Prostate gland (tissue), 2 donors: ENCODE measurements at regions not wholly inside any gene's neighbourhood (a gene's known extent, or its start where the extent isn't known, plus 50 kb on each side); places are given as distances from the start of the nearest gene placed in this dataset.

Experiments
- DNase-seq: peaks from one replicate; pipeline ENCODE4 v3.0.0-alpha.2; 2019; ENCODE audit warnings: low spot score
- H3K27ac ChIP-seq, 2 donors: fragments of 200-600 bp; sonication (generic); 2 replicates each; pipeline ENCODE4 v1.5.1; 2017 to 2019
- H3K27me3 ChIP-seq: fragments of 200-600 bp; sonication (generic); replicated peaks from 2 replicates; pipeline ENCODE4 v1.5.1; 2019; ENCODE audit not compliant: insufficient read depth
- H3K36me3 ChIP-seq, 2 donors: fragments of 200-600 bp; sonication (generic); 1 replicate in 1 of 2; 2 replicates in 1 of 2; pipeline versions ENCODE4 v1.5.1 to v1.8.1; 2017 to 2019
- H3K4me1 ChIP-seq: fragments of 200-600 bp; sonication (generic); replicated peaks from 2 replicates; pipeline ENCODE4 v1.5.1; 2019
- H3K4me3 ChIP-seq, 2 donors: fragments of 200-600 bp; sonication (generic); 2 replicates each; pipeline ENCODE4 v1.5.1; 2017 to 2019
- H3K9me3 ChIP-seq: fragments of 200-600 bp; sonication (generic); 2 replicates; pipeline ENCODE4 v1.5.1; 2017
- CTCF ChIP-seq, 4 experiments: fragments of 200-600 bp in 2 of 4; fragments of 450-650 bp in 2 of 4; sonication (generic) in 2 of 4; IDR thresholded peaks; 1 replicate in 3 of 4; 2 replicates in 1 of 4; pipeline ENCODE4 v1.5.1; 2016 to 2019; ENCODE audit warnings: antibody characterized with exemption in 4 of 4, mild to moderate bottlenecking in 2 of 4, moderate library complexity in 2 of 4
- POLR2A ChIP-seq: fragments of 450-650 bp; IDR thresholded peaks from one replicate; pipeline ENCODE4 v1.6.1; 2016; ENCODE audit warnings: antibody characterized with exemption, mild to moderate bottlenecking
- POLR2AphosphoS5 ChIP-seq: sonication (generic); formaldehyde crosslinking; IDR thresholded peaks from one replicate; pipeline ENCODE4 v1.6.1; 2017; ENCODE audit warnings: antibody characterized with exemption
- WGBS: methylation state at CpG from one replicate; pipeline ENCODE4 v1.1.5; 2018; 5-methylcytosine and 5-hydroxymethylcytosine counted together
- intact Hi-C: fragments of 100-400 bp; cut with DNase I; formaldehyde crosslinking; loops from one replicate; pipeline ENCODE4 v1.14.2; 2022

GRCh38 chr18:44171301-44171700 lies 509.4 kb upstream of the SETBP1 start:
- TF ChIP-seq CTCF (IDR thresholded peaks at IDR 0.05) (no peak), POLR2AphosphoS5 (no peak), POLR2A (no peak)
- WGBS: 85% methylated on average over 5 of the region's 5 CpGs
- no peaks in the 10 kb centered on the region for H3K4me1 ChIP-seq

DNA sequence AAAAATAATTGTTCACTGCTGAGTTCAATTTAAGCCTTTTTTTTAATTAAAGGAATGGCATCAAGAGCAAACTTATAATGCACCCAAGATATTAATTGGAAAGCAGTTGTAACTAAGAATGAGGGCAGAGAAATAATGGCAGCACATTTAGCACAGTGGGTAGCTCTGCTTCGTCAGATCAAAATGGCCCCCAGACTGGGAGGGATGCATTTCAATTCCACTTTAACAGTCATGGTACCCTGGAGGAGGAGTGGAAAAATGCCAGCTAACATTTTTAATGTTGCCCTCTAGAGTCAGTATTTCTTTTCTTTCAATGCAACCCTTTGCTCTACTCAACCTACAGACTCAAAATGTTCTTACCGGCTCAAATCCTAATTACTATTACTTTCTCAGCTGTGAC lies 504.8 kb upstream of the SETBP1 start:
- intact Hi-C loops: no loop called here
- H3K4me3 ChIP-seq: no peak overlapping the region
- no peaks in the 10 kb centered on the region for H3K9me3 ChIP-seq
- H3K27me3 ChIP-seq: no peaks in the 10 kb centered on the region
- no peak for DNase-seq
- TF ChIP-seq POLR2A: no peak
- TF ChIP-seq POLR2AphosphoS5: no peak
- no peak for TF ChIP-seq CTCF (IDR thresholded peaks at IDR 0.05)
- H3K27ac ChIP-seq: no peak overlapping the region
- no peaks in the 10 kb centered on the region for H3K36me3 ChIP-seq
- no peaks in the 10 kb centered on the region for H3K4me1 ChIP-seq
- WGBS: 98% methylated on average over 2 of the region's 2 CpGs

More at GRCh38 chr18:44171301-44171700, 509.4 kb upstream of the SETBP1 start:
- H3K36me3 ChIP-seq: no peaks in the 10 kb centered on the region
- H3K27ac ChIP-seq: no peak overlapping the region
- no peak overlapping the region for H3K4me3 ChIP-seq
- H3K27me3 ChIP-seq: no peaks in the 10 kb centered on the region
- no peak for DNase-seq
- intact Hi-C loops: no loop called here
- H3K9me3 ChIP-seq: no peaks in the 10 kb centered on the region

GRCh38 chr18:44178476-44178875 lies 502.2 kb upstream of the SETBP1 start:
- DNase-seq: no peak
- Histone ChIP-seq H3K9me3 (no peaks in the 10 kb centered on the region), H3K27ac (no peak overlapping the region), H3K36me3 (no peaks in the 10 kb centered on the region), H3K27me3 (no peaks in the 10 kb centered on the region), H3K4me3 (no peak overlapping the region), H3K4me1 (no peaks in the 10 kb centered on the region)
- 64% methylated on average over 2 of the region's 2 CpGs for WGBS
- TF ChIP-seq POLR2AphosphoS5 (no peak), CTCF (IDR thresholded peaks at IDR 0.05) (no peak), POLR2A (no peak)
- intact Hi-C loops: no loop called here

GRCh38 chr18:44179693-44180092 lies 501.0 kb upstream of the SETBP1 start:
- DNase-seq: no peak
- TF ChIP-seq POLR2AphosphoS5: no peak
- TF ChIP-seq CTCF (IDR thresholded peaks at IDR 0.05): no peak
- TF ChIP-seq POLR2A: no peak
- H3K9me3 ChIP-seq: no peaks in the 10 kb centered on the region
- no peak overlapping the region for H3K4me3 ChIP-seq
- intact Hi-C loops: no loop called here
- no peaks in the 10 kb centered on the region for H3K4me1 ChIP-seq
- no peaks in the 10 kb centered on the region for H3K36me3 ChIP-seq
- over 99% methylated on average over 10 of the region's 10 CpGs for WGBS
- H3K27me3 ChIP-seq: no peaks in the 10 kb centered on the region
- no peak overlapping the region for H3K27ac ChIP-seq

DNA sequence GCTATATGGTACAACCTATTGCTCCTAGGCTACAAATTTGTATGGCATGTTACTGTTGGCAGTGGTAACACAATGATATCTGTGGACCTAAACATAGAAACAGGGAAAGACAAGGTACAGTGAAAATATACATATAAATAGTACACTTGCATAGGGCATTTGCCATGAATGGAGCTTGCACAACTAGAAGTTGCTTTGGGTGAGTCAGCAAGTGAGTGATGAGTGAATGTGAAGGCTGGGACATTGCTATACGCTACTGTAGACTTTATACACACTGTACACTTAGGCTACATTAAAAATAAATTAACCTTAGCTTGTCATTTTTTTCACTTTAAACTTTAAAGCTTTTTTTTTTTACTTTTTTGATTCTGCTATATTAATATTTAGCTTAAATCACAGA lies 500.0 kb upstream of the SETBP1 start:
- intact Hi-C loops: no loop called here
- Histone ChIP-seq H3K27me3 (no peaks in the 10 kb centered on the region), H3K9me3 (no peaks in the 10 kb centered on the region), H3K4me1 (no peaks in the 10 kb centered on the region), H3K4me3 (no peak overlapping the region), H3K36me3 (no peaks in the 10 kb centered on the region), H3K27ac (no peak overlapping the region)
- WGBS: 82% methylated on average over 1 of the region's 1 CpG
- DNase-seq: no peak
- TF ChIP-seq CTCF (IDR thresholded peaks at IDR 0.05) (no peak), POLR2A (no peak), POLR2AphosphoS5 (no peak)
